Frontal cortex (tissue), 3 donors: ENCODE measurements at regions not wholly inside any gene's neighbourhood (a gene's known extent, or its start where the extent isn't known, plus 50 kb on each side); places are given as distances from the start of the nearest gene placed in this dataset.

Experiments used
- DNase-seq, 2 donors: peaks; one replicate each; pipeline ENCODE4 v3.0.0; 2012; ENCODE audit warnings: low spot score in 2 of 2
- FAIRE-seq: peaks from 2 replicates; lab custom pipeline; 2012; peaks lifted over from hg19 to GRCh38; lab: Jason Lieb, UNC
- donor health status: control.
- donor health status: control.
- donor health status: control.

- DNase-seq (no peak), FAIRE-seq (no peak)
Observed at GRCh38 chr4:32203340-32203739, 1483.2 kb downstream of the PCDH7 start.

GRCh38 chr4:32206756-32207155 is 1486.6 kb downstream of the PCDH7 start:
- FAIRE-seq, result no peak
- no peak for DNase-seq

- DNase-seq, result no peak
- no peak for FAIRE-seq
Observed at GRCh38 chr4:32207456-32207855, 1487.3 kb downstream of the PCDH7 start.

GRCh38 chr4:32215277-32215676 is 1495.1 kb downstream of the PCDH7 start:
- DNase-seq, result no peak

GRCh38 chr4:32216502-32216901 is 1496.3 kb downstream of the PCDH7 start:
- no peak for FAIRE-seq

More at GRCh38 chr4:32215277-32215676, 1495.1 kb downstream of the PCDH7 start:
- FAIRE-seq, result no peak

GRCh38 chr4:32219306-32220075 is 1499.3 kb downstream of the PCDH7 start:
- no peak for DNase-seq
- FAIRE-seq, result no peak

More at GRCh38 chr4:32216502-32216901, 1496.3 kb downstream of the PCDH7 start:
- no peak for DNase-seq

GRCh38 chr4:32226204-32226603 is 1506.0 kb downstream of the PCDH7 start:
- DNase-seq (no peak), FAIRE-seq (no peak)

GRCh38 chr4:32226733-32227132 is 1506.6 kb downstream of the PCDH7 start:
- FAIRE-seq, result no peak
- DNase-seq, result no peak

- no peak for FAIRE-seq
Observed at GRCh38 chr4:32243926-32244325, 1523.8 kb downstream of the PCDH7 start.

GRCh38 chr4:32249040-32249439 is 1528.9 kb downstream of the PCDH7 start:
- DNase-seq (no peak), FAIRE-seq (no peak)

More at GRCh38 chr4:32243926-32244325, 1523.8 kb downstream of the PCDH7 start:
- DNase-seq, result no peak

GRCh38 chr4:32251126-32251525 is 1531.0 kb downstream of the PCDH7 start:
- DNase-seq (no peak), FAIRE-seq (no peak)

- FAIRE-seq (no peak), DNase-seq (no peak)
Observed at GRCh38 chr4:32251926-32252325, 1531.8 kb downstream of the PCDH7 start.

GRCh38 chr4:32254216-32254615 is 1534.0 kb downstream of the PCDH7 start:
- DNase-seq, result no peak

GRCh38 chr4:32258986-32259385 is 1538.8 kb downstream of the PCDH7 start:
- DNase-seq (no peak), FAIRE-seq (no peak)

More at GRCh38 chr4:32254216-32254615, 1534.0 kb downstream of the PCDH7 start:
- FAIRE-seq, result no peak

- no peak for DNase-seq
- no peak for FAIRE-seq
Observed at GRCh38 chr4:32261196-32261595, 1541.0 kb downstream of the PCDH7 start.

- FAIRE-seq (no peak), DNase-seq (no peak)
Observed at GRCh38 chr4:32268863-32269262, 1548.7 kb downstream of the PCDH7 start.

GRCh38 chr4:32290102-32290501 is 1569.9 kb downstream of the PCDH7 start:
- no peak for FAIRE-seq
- DNase-seq, result no peak

GRCh38 chr4:32318926-32319325 is 1598.8 kb downstream of the PCDH7 start:
- DNase-seq (no peak), FAIRE-seq (no peak)

GRCh38 chr4:32321421-32321820 is 1601.3 kb downstream of the PCDH7 start:
- DNase-seq, result no peak
- no peak for FAIRE-seq

GRCh38 chr4:32334759-32335158 is 1614.6 kb downstream of the PCDH7 start:
- FAIRE-seq, result no peak
- no peak for DNase-seq

GRCh38 chr4:32337403-32337802 is 1617.2 kb downstream of the PCDH7 start:
- DNase-seq (no peak), FAIRE-seq (no peak)

GRCh38 chr4:32340591-32340990 is 1620.4 kb downstream of the PCDH7 start:
- DNase-seq, result no peak
- FAIRE-seq, result no peak
